Naive thymus-derived CD8-positive, alpha-beta T cell (primary cell): ENCODE measurements at regions not wholly inside any gene's neighbourhood (a gene's known extent, or its start where the extent isn't known, plus 50 kb on each side); places are given as distances from the start of the nearest gene placed in this dataset.
A peak's percentile ranks its signal among the peaks of the same experiment; 100 is the strongest.

Source experiments
- ATAC-seq, 2 donors: fragments of 150-1000 bp; cut with Tn5 transposase in 1 of 2; sonication (Bioruptor Pico), chemical (Tn5 transposase) in 1 of 2; 1 replicate in 1 of 2; 2 replicates in 1 of 2; pipeline ENCODE4 v1.10.0; 2021; ENCODE audit warnings: mild to moderate bottlenecking in 2 of 2, moderate library complexity in 2 of 2
- POLR2A ChIA-PET: fragments of 350-600 bp; sonication (Branson Sonifier 250); formaldehyde crosslinking; loops from one replicate; lab custom pipeline; 2021; ENCODE audit warnings: antibody characterized with exemption; lab: Charles Lee
- DNase-seq, 10 donors: peaks; one replicate each; pipeline versions ENCODE4 v3.0.0 to v3.0.0-alpha.2; 2020 to 2022
- H3K27ac Mint-ChIP-seq, 10 donors: one replicate each; pipeline ENCODE4 v1.8.0; 2020 to 2022; ENCODE audit warnings: mild to moderate bottlenecking in 10 of 10, mixed read lengths in 10 of 10, moderate library complexity in 4 of 10, inconsistent platforms in 1 of 10
- H3K27me3 Mint-ChIP-seq, 5 donors: one replicate each; pipeline ENCODE4 v1.8.0; 2021 to 2022; ENCODE audit warnings: mixed read lengths in 5 of 5
- H3K36me3 Mint-ChIP-seq, 3 donors: one replicate each; pipeline ENCODE4 v1.8.0; 2020 to 2022; ENCODE audit warnings: mixed read lengths in 3 of 3, mild to moderate bottlenecking in 2 of 3, inconsistent platforms in 1 of 3
- H3K4me1 Mint-ChIP-seq, 4 donors: one replicate each; pipeline ENCODE4 v1.8.0; 2021 to 2022; ENCODE audit warnings: mixed read lengths in 4 of 4
- H3K4me3 Mint-ChIP-seq, 10 donors: one replicate each; pipeline ENCODE4 v1.8.0; 2020 to 2022; ENCODE audit warnings: mild to moderate bottlenecking in 10 of 10, mixed read lengths in 10 of 10, moderate library complexity in 6 of 10, inconsistent platforms in 1 of 10
- H3K9me3 Mint-ChIP-seq, 9 donors: one replicate each; pipeline ENCODE4 v1.8.0; 2020 to 2022; ENCODE audit warnings: mixed read lengths in 9 of 9, mild to moderate bottlenecking in 3 of 9, inconsistent platforms in 1 of 9, moderate library complexity in 1 of 9

- no peak for ATAC-seq
- Mint-ChIP-seq H3K9me3 (no peaks in the 10 kb centered on the region), H3K36me3 (no peaks in the 10 kb centered on the region), H3K27ac (no peak overlapping the region), H3K4me3 (no peak overlapping the region), H3K4me1 (no peaks in the 10 kb centered on the region), H3K27me3 (peaks cover 0 to 22% (median 6%) of the 10 kb centered on the region in 5 donors)
- POLR2A ChIA-PET = no interaction called here
- DNase-seq = no peak
Observed at GRCh38 chr16:86133377-86133776, 234.4 kb downstream of the IRF8 start.

DNA sequence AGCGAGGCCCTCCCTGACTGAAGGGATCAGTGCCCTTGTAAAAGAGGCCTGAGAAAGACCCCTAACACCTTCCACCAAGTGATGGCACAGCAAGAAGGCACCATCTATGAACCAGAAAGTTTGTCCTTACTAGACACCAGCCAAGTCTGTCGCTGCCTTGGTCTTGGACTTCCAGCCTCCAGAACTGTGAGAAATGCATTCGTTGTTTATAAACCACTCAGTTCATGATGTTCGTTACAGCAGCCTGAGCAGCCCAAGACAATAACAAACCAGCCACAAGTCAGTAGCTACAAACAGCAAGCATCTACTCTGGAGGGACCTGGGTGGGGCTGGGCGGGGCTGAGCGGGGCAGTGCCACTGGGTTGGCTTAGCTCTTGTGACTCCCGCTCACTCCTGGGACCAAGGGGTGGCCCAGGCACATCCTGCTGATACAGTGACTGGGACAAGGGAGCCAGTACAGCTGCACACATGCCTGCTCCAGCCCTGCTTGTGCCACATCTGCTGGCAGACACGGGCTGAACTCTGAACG, 234.9 kb downstream of the IRF8 start:
- H3K4me3 Mint-ChIP-seq = no peak overlapping the region
- H3K9me3 Mint-ChIP-seq = no peaks in the 10 kb centered on the region
- DNase-seq = peak in 1 of 10 donors; percentile 19
- H3K36me3 Mint-ChIP-seq = no peaks in the 10 kb centered on the region
- ATAC-seq = no peak
- H3K27me3 Mint-ChIP-seq = peaks cover 0 to 22% (median 6%) of the 10 kb centered on the region in 5 donors
- no peak overlapping the region for H3K27ac Mint-ChIP-seq
- POLR2A ChIA-PET = no interaction called here
- no peaks in the 10 kb centered on the region for H3K4me1 Mint-ChIP-seq

DNA sequence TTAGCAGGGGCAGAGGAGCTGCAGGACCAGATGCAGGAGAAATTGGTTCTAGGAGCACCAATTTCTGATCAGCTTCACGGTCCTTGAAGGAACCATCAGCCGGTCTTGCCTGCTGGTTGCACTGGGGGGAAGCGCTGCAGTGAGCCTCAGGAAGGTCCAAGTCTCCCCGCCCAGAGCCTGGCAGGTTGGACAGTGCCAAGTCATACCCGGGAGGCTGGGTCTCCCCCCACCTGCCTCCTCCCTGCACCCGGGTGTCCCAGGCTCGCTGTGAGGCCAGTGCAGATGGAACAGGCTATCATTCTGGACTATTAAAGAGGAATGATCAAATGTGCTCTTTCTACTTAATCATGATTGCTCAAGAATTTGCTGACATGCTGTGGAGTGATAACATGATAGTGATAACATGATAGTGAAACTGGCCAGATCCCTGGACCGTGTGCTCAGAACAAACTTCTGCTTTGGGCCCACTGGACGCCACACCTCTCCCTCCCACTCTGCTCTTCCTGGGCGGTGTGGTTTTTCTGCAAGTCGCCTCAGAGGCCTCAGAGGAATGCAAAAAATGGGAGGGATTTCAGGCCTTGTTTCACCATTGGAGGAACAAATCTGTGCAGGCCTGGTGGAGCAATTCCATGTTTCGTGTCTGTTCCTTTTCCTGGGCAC, 236.0 kb downstream of the IRF8 start:
- no peaks in the 10 kb centered on the region for H3K36me3 Mint-ChIP-seq
- H3K27me3 Mint-ChIP-seq = peaks cover 2 to 22% (median 6%) of the 10 kb centered on the region in 5 donors
- no peaks in the 10 kb centered on the region for H3K9me3 Mint-ChIP-seq
- ATAC-seq (no peak), DNase-seq (no peak)
- H3K27ac Mint-ChIP-seq = no peak overlapping the region
- no peak overlapping the region for H3K4me3 Mint-ChIP-seq
- H3K4me1 Mint-ChIP-seq = no peaks in the 10 kb centered on the region
- POLR2A ChIA-PET = no interaction called here

DNA sequence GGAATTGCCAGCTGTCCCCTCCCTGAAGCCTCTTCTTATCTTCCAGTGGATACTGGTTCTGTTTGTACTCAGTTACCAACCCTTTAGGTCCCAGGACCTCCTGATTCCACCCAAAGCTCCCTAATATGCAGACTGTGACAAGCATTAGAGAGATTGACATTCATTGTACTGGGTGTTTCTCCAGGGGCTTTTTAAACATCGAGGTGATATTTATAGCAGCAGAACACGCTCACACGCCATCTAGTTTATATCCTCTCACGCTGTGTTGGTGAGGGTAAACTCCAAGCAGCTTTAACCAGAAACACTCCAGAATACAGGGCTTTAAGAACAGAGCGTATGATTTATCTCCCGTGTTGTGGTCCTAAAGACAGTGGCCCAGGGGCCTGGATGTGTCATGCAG, 238.4 kb downstream of the IRF8 start:
- H3K9me3 Mint-ChIP-seq = no peaks in the 10 kb centered on the region
- POLR2A ChIA-PET = no interaction called here
- no peak overlapping the region for H3K4me3 Mint-ChIP-seq

DNA sequence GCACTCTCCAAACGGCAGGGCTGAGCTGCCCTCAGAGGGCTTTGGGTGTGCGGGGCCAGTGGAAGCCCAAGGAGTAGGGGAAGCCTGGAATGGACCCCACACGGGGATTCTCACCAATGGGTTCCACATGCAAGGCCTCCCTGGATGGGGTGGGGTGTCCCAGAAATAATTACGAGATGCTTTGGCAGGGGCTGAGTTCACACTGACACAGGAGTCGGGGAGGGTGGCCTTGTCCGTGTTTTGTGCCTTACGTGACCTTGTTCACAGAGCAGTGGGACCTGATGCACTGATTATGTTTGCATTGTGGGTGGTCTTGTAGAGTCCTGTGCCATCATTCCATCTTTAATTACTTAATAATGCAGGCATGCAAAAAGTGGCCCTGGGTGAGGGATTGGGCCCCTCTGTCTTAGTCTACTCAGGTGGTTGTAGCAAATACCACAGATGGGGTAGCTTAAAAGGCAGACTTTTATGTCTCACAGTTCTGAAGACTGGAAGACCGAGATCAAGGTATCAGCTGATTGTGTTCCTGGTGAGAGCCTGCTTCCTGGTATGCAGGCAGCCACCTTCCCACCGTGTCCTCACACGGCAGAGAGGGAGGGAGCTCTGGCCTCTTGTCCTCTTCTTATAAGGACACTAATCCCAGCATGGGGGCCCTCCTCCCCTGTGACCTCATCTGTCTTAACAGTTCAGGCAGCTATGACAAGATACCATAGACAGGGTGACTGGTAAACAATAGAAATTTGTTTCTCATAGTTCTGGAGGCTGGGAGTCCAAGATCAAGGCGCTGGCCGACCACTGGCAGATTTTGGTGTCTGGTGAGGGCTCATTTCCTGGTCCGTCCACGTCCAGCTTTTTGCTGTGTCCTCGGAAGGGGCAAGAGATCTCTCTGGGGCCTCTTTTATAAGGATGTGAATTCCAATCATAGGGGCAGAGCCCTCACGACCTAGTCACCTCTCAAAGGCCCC, 239.4 kb downstream of the IRF8 start:
- no peaks in the 10 kb centered on the region for H3K4me1 Mint-ChIP-seq
- no peak overlapping the region for H3K4me3 Mint-ChIP-seq
- peak overlapping the region in 1 of 10 donors; percentile 46 for H3K27ac Mint-ChIP-seq
- ATAC-seq = no peak
- peaks cover 2 to 19% (median 5%) of the 10 kb centered on the region in 5 donors for H3K27me3 Mint-ChIP-seq
- no peaks in the 10 kb centered on the region for H3K9me3 Mint-ChIP-seq
- H3K36me3 Mint-ChIP-seq = no peaks in the 10 kb centered on the region
- DNase-seq = no peak
- POLR2A ChIA-PET = no interaction called here

More for the DNA sequence above, 238.4 kb downstream of the IRF8 start:
- no peak for DNase-seq
- Mint-ChIP-seq H3K27me3 (peaks cover 2 to 19% (median 5%) of the 10 kb centered on the region in 5 donors), H3K27ac (no peak overlapping the region), H3K36me3 (no peaks in the 10 kb centered on the region), H3K4me1 (no peaks in the 10 kb centered on the region)
- no peak for ATAC-seq

GRCh38 chr16:86142801-86143236, 243.9 kb downstream of the IRF8 start:
- Mint-ChIP-seq H3K4me1 (no peaks in the 10 kb centered on the region), H3K36me3 (no peaks in the 10 kb centered on the region), H3K9me3 (no peaks in the 10 kb centered on the region), H3K27ac (peak overlapping the region in 1 of 10 donors; percentile 41), H3K27me3 (peaks cover 2 to 5% (median 5%) of the 10 kb centered on the region in 5 donors), H3K4me3 (no peak overlapping the region)
- POLR2A ChIA-PET = no interaction called here
- ATAC-seq = no peak
- DNase-seq = no peak

DNA sequence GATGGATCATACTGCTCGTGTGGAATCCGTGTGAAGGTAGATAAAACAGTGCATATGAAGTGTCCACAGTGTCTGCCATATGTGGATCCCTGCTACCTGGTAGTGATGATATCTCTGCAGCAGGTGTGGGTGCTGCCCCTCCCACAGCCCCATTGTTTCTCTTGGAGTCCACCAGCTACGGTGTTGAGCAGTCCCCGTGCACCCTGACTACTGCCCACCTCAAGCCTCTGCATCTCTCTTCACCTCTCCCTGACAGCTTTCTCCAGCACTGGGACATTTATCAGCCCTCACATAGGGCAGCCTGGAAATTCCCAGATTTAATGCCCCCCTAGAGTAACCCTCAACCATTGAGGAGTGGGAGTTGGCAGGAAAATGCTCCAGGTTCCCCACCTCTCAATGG, 244.7 kb downstream of the IRF8 start:
- POLR2A ChIA-PET = no interaction called here
- H3K27me3 Mint-ChIP-seq = peaks cover 0 to 4% (median 3%) of the 10 kb centered on the region in 5 donors
- H3K4me1 Mint-ChIP-seq = no peaks in the 10 kb centered on the region
- ATAC-seq (no peak), DNase-seq (no peak)
- no peak overlapping the region for H3K4me3 Mint-ChIP-seq
- no peaks in the 10 kb centered on the region for H3K36me3 Mint-ChIP-seq
- no peaks in the 10 kb centered on the region for H3K9me3 Mint-ChIP-seq
- H3K27ac Mint-ChIP-seq = no peak overlapping the region

GRCh38 chr16:86145669-86146068, 246.7 kb downstream of the IRF8 start:
- H3K9me3 Mint-ChIP-seq = no peaks in the 10 kb centered on the region
- DNase-seq (no peak), ATAC-seq (no peak)
- POLR2A ChIA-PET = no interaction called here
- H3K4me1 Mint-ChIP-seq = no peaks in the 10 kb centered on the region
- no peak overlapping the region for H3K4me3 Mint-ChIP-seq
- H3K27ac Mint-ChIP-seq = no peak overlapping the region
- peaks cover 2 to 14% (median 6%) of the 10 kb centered on the region in 5 donors for H3K27me3 Mint-ChIP-seq
- no peaks in the 10 kb centered on the region for H3K36me3 Mint-ChIP-seq

GRCh38 chr16:86150641-86151238, 251.8 kb downstream of the IRF8 start:
- no peak for DNase-seq
- no peaks in the 10 kb centered on the region for H3K36me3 Mint-ChIP-seq
- no peaks in the 10 kb centered on the region for H3K9me3 Mint-ChIP-seq
- H3K4me3 Mint-ChIP-seq = no peak overlapping the region
- peaks cover 4 to 32% (median 24%) of the 10 kb centered on the region in 5 donors for H3K27me3 Mint-ChIP-seq
- H3K4me1 Mint-ChIP-seq = no peaks in the 10 kb centered on the region
- ATAC-seq = no peak
- no peak overlapping the region for H3K27ac Mint-ChIP-seq
- POLR2A ChIA-PET = no interaction called here

GRCh38 chr16:86151239-86151851, 252.4 kb downstream of the IRF8 start:
- DNase-seq (no peak), ATAC-seq (no peak)
- Mint-ChIP-seq H3K27me3 (peaks cover 4 to 32% (median 24%) of the 10 kb centered on the region in 5 donors), H3K9me3 (no peaks in the 10 kb centered on the region), H3K27ac (no peak overlapping the region), H3K36me3 (no peaks in the 10 kb centered on the region), H3K4me1 (no peaks in the 10 kb centered on the region), H3K4me3 (no peak overlapping the region)
- POLR2A ChIA-PET = no interaction called here

GRCh38 chr16:86156155-86156554, 257.2 kb downstream of the IRF8 start:
- peaks cover 0 to 7% (median 4%) of the 10 kb centered on the region in 3 donors for H3K36me3 Mint-ChIP-seq
- peaks cover 7 to 30% (median 27%) of the 10 kb centered on the region in 5 donors for H3K27me3 Mint-ChIP-seq
- DNase-seq = no peak
- H3K4me1 Mint-ChIP-seq = peaks cover 5 to 10% (median 7%) of the 10 kb centered on the region in 4 donors
- POLR2A ChIA-PET = no interaction called here
- peaks cover 0 to 16% (median 3%) of the 10 kb centered on the region in 9 donors for H3K9me3 Mint-ChIP-seq
- no peak overlapping the region for H3K4me3 Mint-ChIP-seq
- ATAC-seq = no peak
- H3K27ac Mint-ChIP-seq = no peak overlapping the region

GRCh38 chr16:86157616-86158247, 258.8 kb downstream of the IRF8 start:
- Mint-ChIP-seq H3K27ac (no peak overlapping the region), H3K36me3 (peaks cover 0 to 7% (median 4%) of the 10 kb centered on the region in 3 donors), H3K4me3 (no peak overlapping the region), H3K4me1 (peaks cover 5 to 10% (median 7%) of the 10 kb centered on the region in 4 donors), H3K9me3 (peaks cover 0 to 16% (median 3%) of the 10 kb centered on the region in 9 donors), H3K27me3 (peaks cover 7 to 31% (median 18%) of the 10 kb centered on the region in 5 donors)
- no peak for DNase-seq
- POLR2A ChIA-PET = no interaction called here
- no peak for ATAC-seq
